Mucosa of descending colon (tissue), 3 donors: ENCODE measurements at regions not wholly inside any gene's neighbourhood (a gene's known extent, or its start where the extent isn't known, plus 50 kb on each side); places are given as distances from the start of the nearest gene placed in this dataset.

Experiments
- ATAC-seq: fragments of 200-7000 bp; cut with Tn5 transposase; one replicate; pipeline ENCODE4 v1.9.1; 2020; ENCODE audit warnings: mild to moderate bottlenecking, moderate library complexity
- DNase-seq, 3 donors: peaks; one replicate each; pipeline ENCODE4 v3.0.0-alpha.2; 2020
- H3K36me3 ChIP-seq: fragments of 200-600 bp; one replicate; pipeline ENCODE4 v1.8.0; 2021; ENCODE audit warnings: low read depth, mild to moderate bottlenecking
- H3K4me1 ChIP-seq: fragments of 200-600 bp; one replicate; pipeline ENCODE4 v1.8.0; 2021; ENCODE audit warnings: low read depth, mild to moderate bottlenecking
- H3K4me3 ChIP-seq: fragments of 200-600 bp; one replicate; pipeline ENCODE4 v1.8.0; 2021; ENCODE audit warnings: mild to moderate bottlenecking
- H3K9me3 ChIP-seq: fragments of 200-600 bp; one replicate; pipeline ENCODE4 v1.8.0; 2021; ENCODE audit warnings: mild to moderate bottlenecking
- intact Hi-C, 2 donors: fragments of 100-400 bp; cut with DNase I in 1 of 2; cut with micrococcal nuclease in 1 of 2; formaldehyde crosslinking; loops; one replicate each; pipeline versions ENCODE4 v1.11.0 to v1.11.1; 2022; cut with DNase I, micrococcal nuclease
- TF ChIP-seq, protein P1 (sequence below): fragments of 200-600 bp; IDR thresholded peaks from one replicate; pipeline ENCODE4 v1.8.0; 2022; ENCODE audit warnings: antibody characterized with exemption, mild to moderate bottlenecking
- donor health status: DM: no; HTN: no; CAD: no; lungs with moderate emphysema.
- donor health status: DM: no; HTN: no; CAD: no.
- donor health status: DM: no; HTN: yes; CAD: no.

DNA sequence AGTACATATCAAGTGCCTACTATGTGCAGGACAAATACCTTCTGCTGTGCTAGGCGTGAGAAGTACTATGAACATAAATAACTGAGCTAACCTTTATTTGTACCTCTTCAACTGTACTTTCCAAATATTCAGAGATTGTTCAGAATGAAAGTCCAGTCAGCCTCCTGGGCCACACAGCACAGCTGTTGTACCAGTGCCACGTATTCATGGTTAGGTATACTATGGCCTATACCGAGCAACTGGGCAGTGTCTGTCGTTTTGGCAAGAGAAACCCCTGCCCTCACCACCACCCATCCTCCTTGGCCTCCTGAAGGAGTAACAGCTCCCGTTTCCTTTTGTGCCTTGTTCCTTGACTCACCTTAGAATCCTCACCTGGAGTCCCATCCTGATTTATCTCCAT lies 53.0 kb downstream of the RASSF10 start:
- TF ChIP-seq, protein P1, sequence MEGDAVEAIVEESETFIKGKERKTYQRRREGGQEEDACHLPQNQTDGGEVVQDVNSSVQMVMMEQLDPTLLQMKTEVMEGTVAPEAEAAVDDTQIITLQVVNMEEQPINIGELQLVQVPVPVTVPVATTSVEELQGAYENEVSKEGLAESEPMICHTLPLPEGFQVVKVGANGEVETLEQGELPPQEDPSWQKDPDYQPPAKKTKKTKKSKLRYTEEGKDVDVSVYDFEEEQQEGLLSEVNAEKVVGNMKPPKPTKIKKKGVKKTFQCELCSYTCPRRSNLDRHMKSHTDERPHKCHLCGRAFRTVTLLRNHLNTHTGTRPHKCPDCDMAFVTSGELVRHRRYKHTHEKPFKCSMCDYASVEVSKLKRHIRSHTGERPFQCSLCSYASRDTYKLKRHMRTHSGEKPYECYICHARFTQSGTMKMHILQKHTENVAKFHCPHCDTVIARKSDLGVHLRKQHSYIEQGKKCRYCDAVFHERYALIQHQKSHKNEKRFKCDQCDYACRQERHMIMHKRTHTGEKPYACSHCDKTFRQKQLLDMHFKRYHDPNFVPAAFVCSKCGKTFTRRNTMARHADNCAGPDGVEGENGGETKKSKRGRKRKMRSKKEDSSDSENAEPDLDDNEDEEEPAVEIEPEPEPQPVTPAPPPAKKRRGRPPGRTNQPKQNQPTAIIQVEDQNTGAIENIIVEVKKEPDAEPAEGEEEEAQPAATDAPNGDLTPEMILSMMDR: no peak
- no peak for ATAC-seq
- Histone ChIP-seq H3K36me3 (no peaks in the 10 kb centered on the region), H3K4me3 (no peak overlapping the region), H3K9me3 (no peaks in the 10 kb centered on the region), H3K4me1 (no peaks in the 10 kb centered on the region)
- no peak for DNase-seq
- intact Hi-C loops: no loop called here

DNA sequence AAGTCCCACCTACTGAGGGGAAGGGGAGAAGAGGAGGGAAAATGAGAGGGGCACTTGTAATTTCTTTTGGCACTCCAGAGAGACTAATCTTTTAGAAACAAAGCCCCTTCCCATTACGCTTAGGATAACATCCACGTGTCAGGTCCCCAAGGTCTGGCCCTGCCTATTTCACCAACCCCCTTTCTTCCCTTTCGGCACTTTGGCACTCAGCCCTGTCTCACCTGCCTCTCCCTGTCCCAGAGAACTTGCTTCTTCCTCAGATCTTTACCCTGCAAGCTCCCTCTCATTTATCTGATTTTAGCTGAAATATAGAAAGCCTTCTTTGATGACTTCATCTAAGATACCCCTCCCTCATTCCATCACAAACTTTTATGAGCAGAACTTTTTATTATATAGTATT lies 55.5 kb downstream of the RASSF10 start:
- no peaks in the 10 kb centered on the region for H3K36me3 ChIP-seq
- peak; percentile 58 for ATAC-seq

DNA sequence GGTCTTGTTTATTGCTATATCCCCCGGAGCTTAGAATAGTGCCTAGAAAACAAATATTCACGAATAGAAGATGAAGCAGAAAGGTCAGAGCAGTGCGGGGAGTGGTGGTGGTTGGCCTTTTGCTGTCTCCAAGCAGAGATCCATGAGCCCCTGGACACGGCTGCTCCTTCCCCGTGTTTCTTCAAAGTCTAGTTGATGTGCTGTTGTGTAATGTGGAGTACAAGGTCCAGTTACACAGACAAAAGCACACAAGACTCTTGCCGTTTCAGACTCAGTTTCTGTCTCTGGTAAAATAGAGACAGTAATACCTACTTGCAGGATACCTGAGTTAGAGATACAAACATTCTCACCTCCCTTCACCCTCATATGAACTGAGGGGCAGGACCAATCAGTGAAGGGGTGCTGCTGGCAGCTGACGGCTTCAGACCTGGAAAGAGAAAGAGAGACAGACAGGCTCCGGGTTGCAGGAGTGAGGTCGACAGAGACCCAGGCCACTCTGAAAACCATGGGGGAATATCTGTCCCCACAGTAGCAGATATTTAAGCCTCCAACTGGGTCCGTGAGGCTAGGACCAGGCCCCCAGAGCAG lies 56.2 kb downstream of the RASSF10 start:
- no peaks in the 10 kb centered on the region for H3K36me3 ChIP-seq
- peak; percentile 82 for ATAC-seq
- no peaks in the 10 kb centered on the region for H3K9me3 ChIP-seq
- TF ChIP-seq, protein P1: no peak
- intact Hi-C loops: no loop called here
- no peak overlapping the region for H3K4me3 ChIP-seq
- peak in 1 of 3 donors; percentile 17 for DNase-seq
- no peaks in the 10 kb centered on the region for H3K4me1 ChIP-seq

More for the DNA sequence above, 55.5 kb downstream of the RASSF10 start:
- Histone ChIP-seq H3K4me3 (no peak overlapping the region), H3K4me1 (no peaks in the 10 kb centered on the region), H3K9me3 (no peaks in the 10 kb centered on the region)
- intact Hi-C loops: no loop called here
- peak in 1 of 3 donors; percentile 24 for DNase-seq
- TF ChIP-seq, protein P1: no peak

DNA sequence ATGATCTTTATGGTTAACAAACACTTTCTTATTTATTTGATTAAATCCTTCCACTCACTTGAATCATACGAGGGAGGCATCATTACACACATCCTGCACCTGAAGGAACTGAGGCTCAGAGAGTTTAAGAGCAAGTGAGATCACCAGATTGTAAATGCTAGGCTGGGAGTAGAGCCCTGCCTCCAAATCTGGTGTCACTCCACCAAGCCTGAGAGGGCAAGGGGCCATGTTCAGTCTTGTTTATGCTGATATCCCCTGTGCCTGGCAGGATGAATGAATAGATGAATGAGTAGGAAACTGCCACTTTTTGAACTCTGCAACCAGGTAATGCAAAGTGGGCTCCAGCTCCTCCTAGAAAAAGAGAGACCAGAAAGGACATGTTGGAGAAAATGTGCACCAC lies 59.1 kb downstream of the RASSF10 start:
- no peaks in the 10 kb centered on the region for H3K4me1 ChIP-seq
- intact Hi-C loops: no loop called here
- TF ChIP-seq, protein P1: no peak
- no peak overlapping the region for H3K4me3 ChIP-seq
- ATAC-seq: no peak
- H3K36me3 ChIP-seq: no peaks in the 10 kb centered on the region
- no peak for DNase-seq
- no peaks in the 10 kb centered on the region for H3K9me3 ChIP-seq

DNA sequence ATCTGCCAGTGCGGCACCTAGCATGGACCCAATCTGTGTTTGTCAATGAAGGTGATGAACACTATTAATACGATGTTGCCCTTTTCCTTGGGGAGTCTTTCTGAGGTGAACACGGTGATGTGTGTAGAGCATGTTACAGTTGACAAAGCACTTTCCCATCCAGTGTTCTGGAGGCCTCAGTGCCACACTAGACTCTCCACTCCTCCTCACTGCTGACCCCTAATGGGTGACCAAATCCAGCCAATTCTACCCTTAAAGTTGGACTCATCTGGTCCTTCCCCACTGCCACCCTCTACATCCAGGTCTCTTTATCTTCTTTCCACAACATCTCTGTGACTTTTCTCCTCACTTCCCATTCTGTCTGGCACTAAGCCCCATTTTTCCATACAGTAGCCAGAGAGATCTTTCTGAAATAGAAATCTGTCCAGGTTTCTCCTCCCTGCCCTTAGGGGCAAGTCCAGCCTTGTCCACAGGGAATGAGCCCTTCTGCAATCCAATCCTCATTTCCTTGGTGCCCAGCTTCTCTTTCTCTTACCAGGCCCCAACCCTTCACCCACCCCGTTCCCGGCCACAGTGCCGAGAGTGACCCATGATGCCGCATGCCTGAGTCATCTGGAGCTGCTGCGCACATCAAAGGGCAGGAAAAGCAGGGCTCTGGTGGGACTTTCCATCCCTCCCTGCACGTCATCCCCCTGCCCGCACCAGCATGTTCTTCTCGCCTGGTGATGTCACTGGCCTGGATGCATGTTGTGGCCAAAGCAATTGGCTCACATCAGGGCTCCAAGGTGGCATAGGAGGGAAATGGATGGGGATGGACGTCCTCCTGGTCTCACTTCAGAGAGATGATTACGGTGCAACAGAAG lies 64.2 kb downstream of the RASSF10 start:
- Histone ChIP-seq H3K9me3 (no peaks in the 10 kb centered on the region), H3K4me1 (no peaks in the 10 kb centered on the region), H3K36me3 (no peaks in the 10 kb centered on the region), H3K4me3 (no peak overlapping the region)
- intact Hi-C loops: no loop called here
- TF ChIP-seq, protein P1: no peak
- ATAC-seq: no peak
- DNase-seq: no peak
